ENCODE measurements at regions not wholly inside any gene's neighbourhood (a gene's known extent, or its start where the extent isn't known, plus 50 kb on each side); places are given as distances from the start of the nearest gene placed in this dataset.

- DNase-seq (ENCODE audit: low read depth in 1 of 2, low spot score in 1 of 2) = no peak
Observed at GRCh38 chr16:52056259-52056658, 490.7 kb downstream of the TOX3 start.

GRCh38 chr16:52055381-52055780 is 491.6 kb downstream of the TOX3 start:
- DNase-seq (ENCODE audit: low read depth in 1 of 2, low spot score in 1 of 2) = no peak

GRCh38 chr16:52054326-52054725 is 492.6 kb downstream of the TOX3 start:
- no peak for DNase-seq (ENCODE audit: low read depth in 1 of 2, low spot score in 1 of 2)

GRCh38 chr16:52052818-52053217 is 494.1 kb downstream of the TOX3 start:
- no peak for DNase-seq (ENCODE audit: low read depth in 1 of 2, low spot score in 1 of 2)

GRCh38 chr16:52051414-52052172 is 495.4 kb downstream of the TOX3 start:
- DNase-seq (ENCODE audit: low read depth in 1 of 2, low spot score in 1 of 2) = no peak

GRCh38 chr16:52050418-52050817 is 496.5 kb downstream of the TOX3 start:
- DNase-seq (ENCODE audit: low read depth in 1 of 2, low spot score in 1 of 2) = no peak

GRCh38 chr16:52035436-52035835 is 511.5 kb downstream of the TOX3 start:
- DNase-seq (ENCODE audit: low read depth in 1 of 2, low spot score in 1 of 2) = no peak

- DNase-seq (ENCODE audit: low read depth in 1 of 2, low spot score in 1 of 2) = no peak
Observed at GRCh38 chr16:52034830-52035229, 512.1 kb downstream of the TOX3 start.

GRCh38 chr16:52033992-52034391 is 513.0 kb downstream of the TOX3 start:
- no peak for DNase-seq (ENCODE audit: low read depth in 1 of 2, low spot score in 1 of 2)

- DNase-seq (ENCODE audit: low read depth in 1 of 2, low spot score in 1 of 2) = no peak
Observed at GRCh38 chr16:52022980-52023379, 524.0 kb downstream of the TOX3 start.

- DNase-seq (ENCODE audit: low read depth in 1 of 2, low spot score in 1 of 2) = no peak
Observed at GRCh38 chr16:52022177-52022576, 524.8 kb downstream of the TOX3 start.

- no peak for DNase-seq (ENCODE audit: low read depth in 1 of 2, low spot score in 1 of 2)
Observed at GRCh38 chr16:52016387-52016786, 530.6 kb downstream of the TOX3 start.

GRCh38 chr16:52005551-52005950 is 541.4 kb downstream of the TOX3 start:
- no peak for DNase-seq (ENCODE audit: low read depth in 1 of 2, low spot score in 1 of 2)

- DNase-seq (ENCODE audit: low read depth in 1 of 2, low spot score in 1 of 2) = no peak
Observed at GRCh38 chr16:52004343-52004742, 542.6 kb downstream of the TOX3 start.

GRCh38 chr16:52002026-52002425 is 544.9 kb downstream of the TOX3 start:
- no peak for DNase-seq (ENCODE audit: low read depth in 1 of 2, low spot score in 1 of 2)

GRCh38 chr16:51996516-51996915 is 550.4 kb downstream of the TOX3 start:
- DNase-seq (ENCODE audit: low read depth in 1 of 2, low spot score in 1 of 2) = no peak

- no peak for DNase-seq (ENCODE audit: low read depth in 1 of 2, low spot score in 1 of 2)
Observed at GRCh38 chr16:51994597-51994996, 552.3 kb downstream of the TOX3 start.

- DNase-seq (ENCODE audit: low read depth in 1 of 2, low spot score in 1 of 2) = no peak
Observed at GRCh38 chr16:51989637-51990230, 557.2 kb downstream of the TOX3 start.

- DNase-seq (ENCODE audit: low read depth in 1 of 2, low spot score in 1 of 2) = no peak
Observed at GRCh38 chr16:51988977-51989376, 558.0 kb downstream of the TOX3 start.

GRCh38 chr16:51987519-51987918 is 559.4 kb downstream of the TOX3 start:
- DNase-seq (ENCODE audit: low read depth in 1 of 2, low spot score in 1 of 2) = no peak

- DNase-seq (ENCODE audit: low read depth in 1 of 2, low spot score in 1 of 2) = no peak
Observed at GRCh38 chr16:51986717-51987116, 560.2 kb downstream of the TOX3 start.

- no peak for DNase-seq (ENCODE audit: low read depth in 1 of 2, low spot score in 1 of 2)
Observed at GRCh38 chr16:51986301-51986700, 560.6 kb downstream of the TOX3 start.

- no peak for DNase-seq (ENCODE audit: low read depth in 1 of 2, low spot score in 1 of 2)
Observed at GRCh38 chr16:51985126-51985525, 561.8 kb downstream of the TOX3 start.
